ENCODE measurements at regions not wholly inside any gene's neighbourhood (a gene's known extent, or its start where the extent isn't known, plus 50 kb on each side); places are given as distances from the start of the nearest gene placed in this dataset.

DNA sequence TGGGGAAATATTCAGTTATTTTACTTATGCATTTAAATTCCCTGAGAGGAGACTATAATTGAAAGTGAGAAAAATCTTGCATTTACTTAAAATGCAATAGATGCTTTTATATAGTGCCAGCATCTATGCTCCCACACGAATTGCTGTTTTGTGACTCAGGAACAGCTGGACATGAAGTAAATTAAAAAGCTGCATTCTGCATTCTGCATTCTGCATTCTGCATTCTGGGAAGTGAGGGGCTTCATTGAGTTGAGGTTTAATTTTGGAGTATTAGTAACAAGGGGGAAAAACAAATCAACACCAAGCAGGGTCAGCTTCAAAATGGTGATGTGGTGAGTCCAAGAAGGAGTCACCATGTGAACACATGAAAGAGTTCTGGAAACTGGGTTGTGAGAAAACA lies 101.2 kb downstream of the C12orf50 start:
- H3K36me3 ChIP-seq (ENCODE audit: control insufficient read depth in 2 of 2, extremely low read depth in 1 of 2, insufficient read depth in 2 of 2, low read length in 2 of 2): no peaks in the 10 kb centered on the region
- dilution Hi-C loops (cut with MboI; ENCODE audit: extremely low pct_ligation_motif_present, low sequenced_read_pairs): no loop called here
- H4K20me1 ChIP-seq (ENCODE audit: control insufficient read depth, extremely low read depth, insufficient read depth, low read length): no peaks in the 10 kb centered on the region
- no peak overlapping the region for H3K4me3 ChIP-seq (ENCODE audit: control insufficient read depth in 2 of 3, extremely low read depth in 1 of 3, insufficient read depth in 2 of 3, low read depth in 1 of 3, low read length in 3 of 3)
- DNase-seq (ENCODE audit: low read depth, low spot score) (no peak), FAIRE-seq (no peak)
- H2AFZ ChIP-seq (ENCODE audit: control insufficient read depth, low read length): no peak overlapping the region
- no peaks in the 10 kb centered on the region for H3K27me3 ChIP-seq (ENCODE audit: control insufficient read depth, extremely low read depth, insufficient read depth, low read length)
- H3K27ac ChIP-seq (ENCODE audit: control insufficient read depth, insufficient read depth, low read length): no peak overlapping the region
- no peaks in the 10 kb centered on the region for H3K4me1 ChIP-seq (ENCODE audit: control insufficient read depth, extremely low read depth, insufficient read depth, low read length)
- H3K9me3 ChIP-seq (ENCODE audit: control insufficient read depth, low read depth, low read length): no peaks in the 10 kb centered on the region
- no peak overlapping the region for H3K4me2 ChIP-seq (ENCODE audit: control insufficient read depth, extremely low read depth, insufficient read depth, low read depth, low read length)
- H3K9ac ChIP-seq (ENCODE audit: control insufficient read depth, extremely low read depth, insufficient read depth, low read length): no peak overlapping the region
- TF ChIP-seq, protein P1, sequence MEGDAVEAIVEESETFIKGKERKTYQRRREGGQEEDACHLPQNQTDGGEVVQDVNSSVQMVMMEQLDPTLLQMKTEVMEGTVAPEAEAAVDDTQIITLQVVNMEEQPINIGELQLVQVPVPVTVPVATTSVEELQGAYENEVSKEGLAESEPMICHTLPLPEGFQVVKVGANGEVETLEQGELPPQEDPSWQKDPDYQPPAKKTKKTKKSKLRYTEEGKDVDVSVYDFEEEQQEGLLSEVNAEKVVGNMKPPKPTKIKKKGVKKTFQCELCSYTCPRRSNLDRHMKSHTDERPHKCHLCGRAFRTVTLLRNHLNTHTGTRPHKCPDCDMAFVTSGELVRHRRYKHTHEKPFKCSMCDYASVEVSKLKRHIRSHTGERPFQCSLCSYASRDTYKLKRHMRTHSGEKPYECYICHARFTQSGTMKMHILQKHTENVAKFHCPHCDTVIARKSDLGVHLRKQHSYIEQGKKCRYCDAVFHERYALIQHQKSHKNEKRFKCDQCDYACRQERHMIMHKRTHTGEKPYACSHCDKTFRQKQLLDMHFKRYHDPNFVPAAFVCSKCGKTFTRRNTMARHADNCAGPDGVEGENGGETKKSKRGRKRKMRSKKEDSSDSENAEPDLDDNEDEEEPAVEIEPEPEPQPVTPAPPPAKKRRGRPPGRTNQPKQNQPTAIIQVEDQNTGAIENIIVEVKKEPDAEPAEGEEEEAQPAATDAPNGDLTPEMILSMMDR (optimal IDR thresholded peaks at IDR 0.05 in 1 of 3, IDR thresholded peaks at IDR 0.05 in 1 of 3, conservative IDR thresholded peaks at IDR 0.05 in 1 of 3; ENCODE audit: extremely low read depth in 1 of 3, insufficient read depth in 2 of 3, low read length in 3 of 3): no peak
- TF ChIP-seq EZH2 (IDR thresholded peaks at IDR 0.05; ENCODE audit: low read length): no peak
- H3K79me2 ChIP-seq (ENCODE audit: control insufficient read depth, insufficient read depth, low read length): no peaks in the 10 kb centered on the region
- no peaks in the 10 kb centered on the region for H3K9me1 ChIP-seq (ENCODE audit: control insufficient read depth, extremely low read depth, insufficient read depth, low read length)

DNA sequence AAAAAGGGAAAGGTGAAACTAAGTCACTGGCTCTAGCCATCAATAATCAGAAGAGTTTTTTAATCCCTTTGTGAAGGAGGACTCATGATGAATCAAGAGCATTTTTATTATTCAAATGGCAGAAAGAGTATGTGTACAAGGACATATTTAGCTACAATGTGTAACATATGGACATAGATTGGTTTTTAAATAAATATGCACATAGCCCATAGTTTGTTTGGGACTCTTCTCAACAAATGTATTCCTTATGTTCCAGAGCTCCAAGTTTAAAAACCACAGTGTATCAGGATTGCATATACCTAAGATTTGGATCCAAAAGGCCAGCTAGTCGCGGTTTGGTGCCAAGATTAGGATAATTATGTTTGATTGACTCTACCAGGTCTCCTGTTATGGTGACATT lies 104.2 kb downstream of the C12orf50 start:
- dilution Hi-C loops (cut with MboI; ENCODE audit: extremely low pct_ligation_motif_present, low sequenced_read_pairs): no loop called here
- FAIRE-seq (no peak), DNase-seq (ENCODE audit: low read depth, low spot score) (no peak)
- Histone ChIP-seq H3K9me3 (ENCODE audit: control insufficient read depth, low read depth, low read length) (no peaks in the 10 kb centered on the region), H3K9me1 (ENCODE audit: control insufficient read depth, extremely low read depth, insufficient read depth, low read length) (no peaks in the 10 kb centered on the region), H3K4me2 (ENCODE audit: control insufficient read depth, extremely low read depth, insufficient read depth, low read depth, low read length) (no peak overlapping the region), H3K79me2 (ENCODE audit: control insufficient read depth, insufficient read depth, low read length) (no peaks in the 10 kb centered on the region), H3K36me3 (ENCODE audit: control insufficient read depth in 2 of 2, extremely low read depth in 1 of 2, insufficient read depth in 2 of 2, low read length in 2 of 2) (no peaks in the 10 kb centered on the region), H3K4me3 (ENCODE audit: control insufficient read depth in 2 of 3, extremely low read depth in 1 of 3, insufficient read depth in 2 of 3, low read depth in 1 of 3, low read length in 3 of 3) (no peak overlapping the region), H3K27ac (ENCODE audit: control insufficient read depth, insufficient read depth, low read length) (no peak overlapping the region), H3K27me3 (ENCODE audit: control insufficient read depth, extremely low read depth, insufficient read depth, low read length) (no peaks in the 10 kb centered on the region), H3K9ac (ENCODE audit: control insufficient read depth, extremely low read depth, insufficient read depth, low read length) (no peak overlapping the region), H2AFZ (ENCODE audit: control insufficient read depth, low read length) (no peak overlapping the region), H4K20me1 (ENCODE audit: control insufficient read depth, extremely low read depth, insufficient read depth, low read length) (no peaks in the 10 kb centered on the region), H3K4me1 (ENCODE audit: control insufficient read depth, extremely low read depth, insufficient read depth, low read length) (no peaks in the 10 kb centered on the region)
- TF ChIP-seq EZH2 (IDR thresholded peaks at IDR 0.05; ENCODE audit: low read length): no peak

DNA sequence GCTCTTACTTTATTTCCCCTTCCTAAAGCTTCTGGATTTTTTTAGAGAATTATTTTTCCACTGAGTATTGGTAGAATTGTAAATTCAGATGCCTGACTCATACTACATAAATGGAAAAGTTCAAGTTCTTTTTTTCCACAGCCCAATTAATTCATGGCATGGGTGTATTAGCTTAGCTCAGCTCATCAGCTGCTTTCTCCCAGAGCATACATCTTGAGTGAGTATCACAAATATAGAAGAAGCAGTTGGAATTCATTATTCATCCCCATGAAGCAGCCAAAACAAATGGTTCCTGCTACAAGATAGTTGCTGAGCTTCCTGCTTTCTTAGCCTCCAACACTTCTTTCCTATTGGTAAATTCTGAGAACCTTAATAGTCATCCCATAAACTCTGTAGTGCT lies 105.1 kb downstream of the C12orf50 start:
- FAIRE-seq (no peak), DNase-seq (ENCODE audit: low read depth, low spot score) (no peak)
- H2AFZ ChIP-seq (ENCODE audit: control insufficient read depth, low read length): no peak overlapping the region
- H3K27me3 ChIP-seq (ENCODE audit: control insufficient read depth, extremely low read depth, insufficient read depth, low read length): no peaks in the 10 kb centered on the region
- H3K4me1 ChIP-seq (ENCODE audit: control insufficient read depth, extremely low read depth, insufficient read depth, low read length): no peaks in the 10 kb centered on the region
- no peak overlapping the region for H3K27ac ChIP-seq (ENCODE audit: control insufficient read depth, insufficient read depth, low read length)
- dilution Hi-C loops (cut with MboI; ENCODE audit: extremely low pct_ligation_motif_present, low sequenced_read_pairs): no loop called here
- TF ChIP-seq, protein P1 (optimal IDR thresholded peaks at IDR 0.05 in 1 of 3, IDR thresholded peaks at IDR 0.05 in 1 of 3, conservative IDR thresholded peaks at IDR 0.05 in 1 of 3; ENCODE audit: extremely low read depth in 1 of 3, insufficient read depth in 2 of 3, low read length in 3 of 3): no peak
- TF ChIP-seq EZH2 (IDR thresholded peaks at IDR 0.05; ENCODE audit: low read length): no peak
- H3K36me3 ChIP-seq (ENCODE audit: control insufficient read depth in 2 of 2, extremely low read depth in 1 of 2, insufficient read depth in 2 of 2, low read length in 2 of 2): no peaks in the 10 kb centered on the region
- H3K9me3 ChIP-seq (ENCODE audit: control insufficient read depth, low read depth, low read length): no peaks in the 10 kb centered on the region
- no peaks in the 10 kb centered on the region for H3K79me2 ChIP-seq (ENCODE audit: control insufficient read depth, insufficient read depth, low read length)
- no peak overlapping the region for H3K4me3 ChIP-seq (ENCODE audit: control insufficient read depth in 2 of 3, extremely low read depth in 1 of 3, insufficient read depth in 2 of 3, low read depth in 1 of 3, low read length in 3 of 3)
- H3K9ac ChIP-seq (ENCODE audit: control insufficient read depth, extremely low read depth, insufficient read depth, low read length): no peak overlapping the region
- H4K20me1 ChIP-seq (ENCODE audit: control insufficient read depth, extremely low read depth, insufficient read depth, low read length): no peaks in the 10 kb centered on the region
- H3K9me1 ChIP-seq (ENCODE audit: control insufficient read depth, extremely low read depth, insufficient read depth, low read length): no peaks in the 10 kb centered on the region
- no peak overlapping the region for H3K4me2 ChIP-seq (ENCODE audit: control insufficient read depth, extremely low read depth, insufficient read depth, low read depth, low read length)

All from keratinocyte (primary cell).